ENCODE measurements at regions not wholly inside any gene's neighbourhood (a gene's known extent, or its start where the extent isn't known, plus 50 kb on each side); places are given as distances from the start of the nearest gene placed in this dataset.

DNA sequence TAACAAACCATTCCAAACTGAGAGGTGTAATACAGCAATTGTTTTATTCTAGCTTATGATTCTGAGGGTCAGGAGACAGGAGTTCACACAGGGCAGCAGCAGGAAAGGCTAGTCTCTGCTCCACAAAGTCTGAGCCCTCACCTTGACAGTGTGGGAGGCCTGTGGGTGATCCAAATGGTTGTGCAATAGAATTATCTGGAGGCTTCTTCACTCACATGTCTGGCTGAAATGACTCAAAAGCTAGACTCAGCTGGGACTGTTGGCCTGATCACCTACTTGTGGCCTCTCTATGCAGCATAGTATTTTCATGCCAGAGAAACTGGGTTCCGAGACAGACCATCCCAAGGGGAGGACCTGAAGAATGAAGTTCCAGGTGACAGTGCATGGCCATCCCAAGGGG is 233.9 kb upstream of the UBE2E2 start:
- DNase-seq: no peak

DNA sequence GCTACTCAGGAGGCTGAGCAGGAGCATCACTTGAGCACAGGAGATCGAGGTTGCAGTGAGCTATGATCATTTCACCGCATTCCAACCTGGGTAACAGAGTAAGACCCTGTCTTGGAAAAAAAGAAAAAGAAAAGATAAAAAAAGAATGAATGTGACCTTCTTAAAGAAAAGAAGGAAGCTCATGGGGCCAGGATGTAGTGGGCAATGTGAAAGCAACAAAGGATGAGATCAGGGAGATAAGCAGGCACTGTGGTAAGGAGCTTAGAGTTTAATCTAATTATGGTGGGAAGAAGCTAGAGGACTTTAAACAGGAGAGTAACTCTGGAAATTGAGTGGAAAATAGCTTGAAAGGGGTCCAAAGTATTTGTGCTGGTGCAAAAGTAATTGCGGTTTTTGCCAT is 231.6 kb upstream of the UBE2E2 start:
- no peak for DNase-seq

GRCh38 chr3:22977042-22977441 is 226.1 kb upstream of the UBE2E2 start:
- no peak for DNase-seq

GRCh38 chr3:22977650-22978289 is 225.4 kb upstream of the UBE2E2 start:
- DNase-seq: no peak

- DNase-seq: no peak
Measured at GRCh38 chr3:22979581-22979980, 223.5 kb upstream of the UBE2E2 start.

- no peak for DNase-seq
Measured at GRCh38 chr3:22980346-22980745, 222.8 kb upstream of the UBE2E2 start.

GRCh38 chr3:22981166-22981565 is 222.0 kb upstream of the UBE2E2 start:
- DNase-seq: no peak

GRCh38 chr3:22981861-22982260 is 221.3 kb upstream of the UBE2E2 start:
- DNase-seq: no peak

DNA sequence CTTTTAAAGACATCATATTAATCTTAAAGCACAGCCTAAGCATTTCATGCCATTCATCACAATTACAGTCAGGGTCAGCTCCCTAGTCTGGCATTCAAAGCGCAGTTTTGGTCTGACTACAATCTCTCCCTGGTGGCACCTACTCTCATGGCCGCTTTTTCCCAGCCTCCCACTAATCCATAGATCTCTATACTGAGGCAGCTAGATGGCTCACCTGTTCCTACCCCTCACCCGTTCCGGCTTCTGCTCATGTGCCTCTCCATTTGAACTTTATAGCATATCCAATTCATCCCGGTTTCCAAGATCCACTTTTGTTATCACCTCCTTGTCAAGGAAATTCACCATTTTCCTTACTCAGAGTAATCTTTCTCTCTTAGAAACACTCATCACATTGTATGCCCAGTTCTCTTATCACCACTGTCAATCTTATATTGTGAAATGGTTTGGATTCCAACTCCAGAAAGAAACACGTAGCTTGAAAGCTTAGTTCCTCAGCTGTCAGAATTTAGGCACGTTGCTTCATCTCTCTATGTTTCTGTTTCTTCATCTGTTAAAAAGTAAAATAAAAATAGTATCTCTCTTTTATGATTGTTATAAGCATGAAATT is 220.0 kb upstream of the UBE2E2 start:
- no peak for DNase-seq

GRCh38 chr3:22986958-22987357 is 216.2 kb upstream of the UBE2E2 start:
- no peak for DNase-seq

GRCh38 chr3:22988566-22988965 is 214.6 kb upstream of the UBE2E2 start:
- DNase-seq: no peak

DNA sequence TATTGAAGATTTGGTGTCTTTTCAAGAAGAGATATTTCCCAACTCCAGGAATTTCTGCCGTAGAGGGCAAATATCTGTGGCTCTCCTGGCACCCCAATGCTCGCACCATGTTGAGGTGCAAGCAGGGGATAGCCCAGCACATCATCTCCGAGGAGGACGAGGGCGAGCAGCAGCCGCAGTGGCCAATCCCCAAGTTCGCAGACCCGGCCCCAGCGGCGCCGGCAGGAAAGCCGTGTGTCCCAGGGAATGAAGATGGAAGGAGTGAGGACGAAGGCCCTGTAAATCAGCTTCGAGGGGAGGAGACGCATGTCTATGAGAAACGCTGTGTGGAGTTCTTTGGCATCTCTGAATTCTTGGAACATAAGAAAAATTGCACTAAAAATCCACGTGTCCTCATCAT is 213.4 kb upstream of the UBE2E2 start:
- no peak for DNase-seq

DNA sequence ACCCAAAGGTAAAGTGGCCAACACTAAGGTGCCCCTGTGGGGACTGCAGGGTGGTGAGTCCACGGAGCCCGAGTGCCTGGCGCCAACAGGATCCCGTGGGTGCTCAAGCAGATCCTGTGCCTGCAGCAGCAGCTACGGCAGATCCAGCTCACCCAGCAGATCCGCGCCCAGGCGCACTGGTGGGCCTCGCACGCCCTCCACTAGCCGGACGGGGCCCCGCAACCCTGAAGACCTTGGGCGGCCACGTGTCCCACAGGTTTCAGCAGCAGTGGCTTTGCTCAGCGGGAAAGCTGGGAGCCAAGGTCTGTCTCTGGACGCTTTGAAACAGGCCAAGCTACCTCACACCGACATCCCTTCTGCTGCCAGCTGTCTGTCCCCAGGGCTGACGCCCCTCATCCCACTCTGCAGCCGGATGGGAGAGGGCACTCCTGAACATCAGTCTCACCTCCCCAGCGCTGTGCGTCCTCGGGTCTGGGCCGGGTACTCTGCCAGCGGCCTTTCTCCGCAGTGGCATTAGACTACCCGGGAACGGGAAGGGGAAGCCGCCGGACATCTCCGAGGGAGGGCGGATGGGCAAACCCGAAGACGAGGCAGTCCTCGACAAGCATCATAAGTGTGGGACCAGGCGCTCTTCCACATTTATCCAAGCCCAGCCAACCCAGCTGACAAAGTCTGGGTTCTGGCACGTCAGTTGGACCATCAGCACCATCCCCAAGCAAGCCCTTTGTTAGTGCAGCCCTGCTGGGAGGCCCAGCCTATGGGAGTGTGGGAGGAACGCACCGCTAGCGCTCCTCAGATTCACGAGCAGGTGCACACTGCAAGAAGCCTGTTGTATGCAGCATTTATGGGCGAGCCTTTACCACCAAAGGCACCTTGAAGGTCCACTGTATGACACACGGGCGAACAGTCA is 212.6 kb upstream of the UBE2E2 start:
- DNase-seq: no peak

DNA sequence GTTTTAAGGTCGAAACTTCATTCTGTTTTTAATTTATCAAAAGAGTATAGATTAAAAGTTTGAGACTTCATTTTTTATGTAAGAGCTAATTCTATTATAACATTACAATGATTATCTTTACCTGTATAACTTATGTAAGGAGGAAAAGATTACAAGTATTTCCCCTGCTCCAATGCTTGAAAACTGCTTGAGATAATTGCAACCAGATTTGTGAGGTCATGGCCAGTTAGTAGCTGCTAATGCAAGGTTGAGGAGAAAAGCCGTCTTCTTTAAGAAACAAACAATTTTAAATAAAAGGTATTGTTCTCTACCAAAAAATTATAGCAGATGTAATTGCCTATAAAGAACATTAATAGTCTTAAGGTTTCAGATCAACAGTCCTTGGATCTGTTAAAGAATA is 208.3 kb upstream of the UBE2E2 start:
- no peak for DNase-seq

- DNase-seq: no peak
Measured at GRCh38 chr3:22996920-22997571, 206.1 kb upstream of the UBE2E2 start.

DNA sequence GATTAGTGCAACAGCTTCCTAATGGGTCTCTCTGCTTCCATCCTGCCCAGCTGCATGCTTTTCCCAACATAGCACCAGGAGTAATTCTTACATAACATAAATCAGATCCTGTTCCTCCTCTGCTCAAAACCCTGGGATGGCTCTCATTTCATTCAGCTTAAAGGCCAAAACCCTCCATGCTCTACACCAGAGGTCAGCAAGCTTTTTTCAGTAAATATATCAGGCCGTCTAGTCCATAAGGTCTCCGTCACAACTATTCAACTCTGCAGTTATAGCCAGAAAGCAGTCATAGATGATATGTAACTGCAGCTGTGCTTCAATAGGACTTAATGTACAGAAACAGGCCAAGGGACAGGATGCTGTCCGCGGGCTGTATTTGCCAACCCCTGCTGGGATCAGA is 202.8 kb upstream of the UBE2E2 start:
- DNase-seq: no peak

DNA sequence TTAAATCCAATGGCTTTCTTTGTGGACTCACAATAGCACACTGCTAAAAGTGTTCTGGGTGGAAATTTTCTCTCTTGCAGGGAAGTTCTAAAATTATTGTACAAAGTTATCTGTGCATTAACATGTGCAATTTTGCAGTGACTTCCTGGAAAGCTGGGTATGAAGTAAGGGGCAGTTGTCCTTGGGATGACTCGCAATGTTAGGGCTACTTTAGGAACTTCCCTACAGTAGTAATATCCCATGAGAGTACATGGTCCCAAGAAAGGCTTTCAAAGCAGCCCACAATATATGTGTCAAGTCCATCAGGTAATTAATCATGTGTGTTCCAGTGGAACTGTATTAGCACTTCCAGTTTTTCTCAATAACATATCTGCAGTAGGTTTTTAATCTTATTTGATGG is 201.0 kb upstream of the UBE2E2 start:
- DNase-seq: no peak

DNA sequence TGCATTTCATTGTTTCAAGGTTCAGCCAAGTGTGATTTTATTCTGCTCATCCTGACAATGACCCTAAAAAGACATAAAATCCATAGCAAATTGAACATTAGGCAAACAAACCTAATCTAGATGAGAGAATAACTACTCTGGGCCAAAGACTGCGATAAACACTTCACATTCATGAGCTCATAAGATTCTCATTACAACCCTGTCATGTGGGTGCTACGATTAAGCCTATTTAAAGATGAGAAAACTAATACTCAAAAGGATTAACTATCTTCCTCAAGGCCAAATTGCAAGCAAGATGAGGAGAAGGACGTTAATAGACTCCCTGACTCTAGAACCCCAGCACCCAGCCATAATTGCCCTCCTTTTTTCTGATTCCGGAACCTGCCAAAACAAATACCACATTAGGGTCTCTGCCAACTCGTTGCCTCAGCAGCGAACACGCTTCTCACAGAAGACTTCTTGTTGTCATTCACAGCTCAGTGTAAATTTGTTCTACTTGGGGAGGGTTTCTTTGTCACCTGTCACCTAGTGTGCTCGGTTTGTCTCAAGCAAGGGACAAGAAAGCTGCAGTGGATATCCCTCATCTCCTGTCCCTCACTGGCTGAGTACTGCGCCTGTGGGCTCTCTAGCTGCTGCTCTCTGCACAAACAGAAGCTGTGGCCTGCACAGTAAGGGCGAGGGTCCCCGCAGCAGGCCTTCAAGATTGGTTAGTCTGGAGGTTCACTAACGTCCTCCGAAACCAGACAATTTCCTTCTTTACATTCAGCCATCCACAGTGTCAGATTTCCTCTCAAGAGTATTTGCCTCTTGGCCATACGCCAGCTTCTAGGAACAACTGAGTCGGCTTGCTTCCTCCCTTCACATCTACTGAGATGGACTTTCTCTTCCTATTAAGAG is 200.0 kb upstream of the UBE2E2 start:
- DNase-seq: no peak

DNA sequence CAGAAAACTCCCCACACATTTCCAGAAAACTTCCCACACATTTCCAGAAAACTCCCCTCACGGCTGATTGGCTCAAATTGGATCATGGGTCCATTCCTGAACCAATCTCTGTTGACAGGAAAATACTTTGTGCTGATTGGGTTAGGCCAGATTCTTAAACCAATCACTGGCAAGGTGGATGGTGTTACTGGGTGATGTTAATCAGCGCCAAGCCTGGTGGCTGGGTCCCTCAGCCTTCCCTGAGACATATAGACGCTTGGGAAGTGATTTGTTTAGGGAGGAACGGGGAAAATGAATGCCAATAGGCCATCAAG is 199.4 kb upstream of the UBE2E2 start:
- no peak for DNase-seq

DNA sequence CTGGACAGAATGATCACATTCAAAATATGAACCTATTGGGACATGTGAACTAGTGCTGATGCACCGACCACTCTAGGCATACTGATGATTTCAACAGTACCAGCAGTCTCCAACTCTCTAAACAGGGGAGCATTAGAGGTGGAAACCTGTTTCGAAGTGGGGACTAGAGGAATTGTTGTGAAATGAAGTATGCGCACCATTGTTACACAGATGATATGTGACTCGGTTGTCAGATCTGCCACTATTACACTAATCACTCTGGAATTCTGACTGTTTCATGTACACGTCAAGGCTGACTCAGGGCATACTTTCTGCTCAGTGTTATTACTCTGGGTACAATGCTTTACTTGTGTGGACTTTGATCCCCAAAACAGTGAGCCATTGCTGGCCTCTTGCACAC is 198.2 kb upstream of the UBE2E2 start:
- DNase-seq: no peak

DNA sequence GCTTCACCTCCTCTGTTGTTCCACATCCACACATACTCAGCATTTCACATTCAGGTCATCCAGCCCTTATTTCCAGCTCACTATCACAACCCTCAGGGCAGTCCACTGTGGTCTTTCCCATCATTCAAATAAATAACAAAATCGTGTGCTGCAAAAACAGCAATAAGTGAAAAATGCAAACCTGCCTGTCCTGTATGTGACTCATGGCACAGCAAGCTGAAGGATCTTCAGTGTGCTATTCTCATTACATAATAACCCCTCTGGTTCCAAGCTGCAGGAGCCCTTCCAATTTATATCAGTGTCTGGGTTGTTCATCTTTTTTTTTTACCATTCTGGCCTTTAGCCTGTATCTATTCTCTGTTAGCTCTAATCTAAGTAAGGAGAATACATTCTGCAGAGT is 185.3 kb upstream of the UBE2E2 start:
- DNase-seq: no peak

DNA sequence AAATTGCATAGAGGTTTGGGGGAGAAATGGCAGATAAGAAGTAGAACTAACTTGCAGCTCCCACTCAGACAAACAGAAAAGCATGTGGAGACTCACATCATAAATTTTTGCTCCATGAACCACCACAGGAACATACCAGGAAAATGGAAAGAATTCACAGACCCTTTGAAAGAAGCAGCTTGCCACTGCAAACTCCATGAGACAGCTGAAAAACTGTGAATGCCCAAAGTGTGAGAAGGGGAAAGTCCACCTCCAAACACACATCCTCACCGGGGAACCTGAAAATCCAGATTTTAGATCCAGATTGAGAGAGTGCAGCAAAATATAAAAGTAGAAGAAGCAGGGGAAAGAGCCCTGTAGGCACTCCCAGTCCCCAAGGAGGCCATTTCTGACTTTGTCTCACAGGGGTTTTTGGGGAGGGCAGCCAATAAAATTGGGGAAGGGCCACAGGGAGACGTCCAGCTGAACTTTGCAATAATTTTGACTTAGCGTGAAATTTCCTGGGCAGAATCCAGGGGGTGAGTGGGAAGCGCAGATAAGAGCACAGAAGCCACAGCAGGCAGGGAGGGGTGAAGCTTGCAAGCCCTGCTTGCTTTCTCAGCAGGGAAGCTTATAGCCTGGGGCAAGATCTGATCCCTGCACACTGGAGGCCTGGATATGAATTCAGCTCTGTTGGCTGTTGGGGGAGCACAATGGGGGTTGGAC is 183.4 kb upstream of the UBE2E2 start:
- DNase-seq: no peak
